ENCODE measurements at regions not wholly inside any gene's neighbourhood (a gene's known extent, or its start where the extent isn't known, plus 50 kb on each side); places are given as distances from the start of the nearest gene placed in this dataset.

GRCh38 chr9:7509576-7510145 is 289.9 kb downstream of the DMAC1 start:
- Histone ChIP-seq H3K27me3 (ENCODE audit: control insufficient read depth, insufficient read depth, low read length) (no peaks in the 10 kb centered on the region), H3K36me3 (ENCODE audit: control insufficient read depth, insufficient read depth, low read length) (no peaks in the 10 kb centered on the region), H4K20me1 (ENCODE audit: control insufficient read depth, extremely low read depth, insufficient read depth, low read length) (no peaks in the 10 kb centered on the region), H3K79me2 (ENCODE audit: control insufficient read depth, insufficient read depth, low read length) (no peaks in the 10 kb centered on the region), H3K9me3 (ENCODE audit: control insufficient read depth, insufficient read depth, low read depth, low read length) (no peaks in the 10 kb centered on the region), H2AFZ (ENCODE audit: low read length) (no peak overlapping the region), H3K4me2 (ENCODE audit: extremely low read depth, insufficient read depth, low read length) (no peak overlapping the region), H3K9ac (ENCODE audit: insufficient read depth, low read length) (no peak overlapping the region), H3K4me3 (replicated peaks in 1 of 4; ENCODE audit: control extremely low read depth in 1 of 4, insufficient read depth in 1 of 4, low read depth in 3 of 4, low read length in 4 of 4) (peak overlapping the region in 1 of 4 experiments; percentile 18), H3K4me1 (ENCODE audit: control insufficient read depth, extremely low read depth, insufficient read depth, low read length) (no peaks in the 10 kb centered on the region), H3K27ac (ENCODE audit: insufficient read depth, low read length) (no peak overlapping the region)
- DNase-seq (ENCODE audit: low read depth in 2 of 2) = peak in 1 of 2 donors; percentile 93
- TF ChIP-seq CTCF (conservative IDR thresholded peaks at IDR 0.05 in 1 of 2, IDR thresholded peaks at IDR 0.05 in 1 of 2; ENCODE audit: low read depth in 1 of 2, low read length in 2 of 2) (no peak), EZH2 (IDR thresholded peaks at IDR 0.05; ENCODE audit: low read length, missing control alignments) (no peak)

GRCh38 chr9:7508516-7508915 is 291.1 kb downstream of the DMAC1 start:
- H3K4me2 ChIP-seq (ENCODE audit: extremely low read depth, insufficient read depth, low read length) = no peak overlapping the region
- no peak overlapping the region for H2AFZ ChIP-seq (ENCODE audit: low read length)
- no peak overlapping the region for H3K27ac ChIP-seq (ENCODE audit: insufficient read depth, low read length)
- H3K4me3 ChIP-seq (replicated peaks in 1 of 4; ENCODE audit: control extremely low read depth in 1 of 4, insufficient read depth in 1 of 4, low read depth in 3 of 4, low read length in 4 of 4) = no peak overlapping the region
- no peaks in the 10 kb centered on the region for H3K4me1 ChIP-seq (ENCODE audit: control insufficient read depth, extremely low read depth, insufficient read depth, low read length)
- TF ChIP-seq CTCF (conservative IDR thresholded peaks at IDR 0.05 in 1 of 2, IDR thresholded peaks at IDR 0.05 in 1 of 2; ENCODE audit: low read depth in 1 of 2, low read length in 2 of 2) = no peak
- no peak for TF ChIP-seq EZH2 (IDR thresholded peaks at IDR 0.05; ENCODE audit: low read length, missing control alignments)
- DNase-seq (ENCODE audit: low read depth in 2 of 2) = no peak
- H3K79me2 ChIP-seq (ENCODE audit: control insufficient read depth, insufficient read depth, low read length) = no peaks in the 10 kb centered on the region
- H3K9ac ChIP-seq (ENCODE audit: insufficient read depth, low read length) = no peak overlapping the region
- no peaks in the 10 kb centered on the region for H4K20me1 ChIP-seq (ENCODE audit: control insufficient read depth, extremely low read depth, insufficient read depth, low read length)
- no peaks in the 10 kb centered on the region for H3K27me3 ChIP-seq (ENCODE audit: control insufficient read depth, insufficient read depth, low read length)
- no peaks in the 10 kb centered on the region for H3K9me3 ChIP-seq (ENCODE audit: control insufficient read depth, insufficient read depth, low read depth, low read length)
- no peaks in the 10 kb centered on the region for H3K36me3 ChIP-seq (ENCODE audit: control insufficient read depth, insufficient read depth, low read length)

GRCh38 chr9:7507566-7508270 is 291.9 kb downstream of the DMAC1 start:
- Histone ChIP-seq H3K9ac (ENCODE audit: insufficient read depth, low read length) (no peak overlapping the region), H3K27me3 (ENCODE audit: control insufficient read depth, insufficient read depth, low read length) (no peaks in the 10 kb centered on the region), H3K4me3 (replicated peaks in 1 of 4; ENCODE audit: control extremely low read depth in 1 of 4, insufficient read depth in 1 of 4, low read depth in 3 of 4, low read length in 4 of 4) (no peak overlapping the region), H3K9me3 (ENCODE audit: control insufficient read depth, insufficient read depth, low read depth, low read length) (no peaks in the 10 kb centered on the region), H3K79me2 (ENCODE audit: control insufficient read depth, insufficient read depth, low read length) (no peaks in the 10 kb centered on the region), H3K36me3 (ENCODE audit: control insufficient read depth, insufficient read depth, low read length) (no peaks in the 10 kb centered on the region), H3K27ac (ENCODE audit: insufficient read depth, low read length) (no peak overlapping the region), H3K4me1 (ENCODE audit: control insufficient read depth, extremely low read depth, insufficient read depth, low read length) (no peaks in the 10 kb centered on the region), H4K20me1 (ENCODE audit: control insufficient read depth, extremely low read depth, insufficient read depth, low read length) (no peaks in the 10 kb centered on the region), H2AFZ (ENCODE audit: low read length) (no peak overlapping the region), H3K4me2 (ENCODE audit: extremely low read depth, insufficient read depth, low read length) (no peak overlapping the region)
- peak in 1 of 2 donors; percentile 39 for DNase-seq (ENCODE audit: low read depth in 2 of 2)
- TF ChIP-seq CTCF (conservative IDR thresholded peaks at IDR 0.05 in 1 of 2, IDR thresholded peaks at IDR 0.05 in 1 of 2; ENCODE audit: low read depth in 1 of 2, low read length in 2 of 2) (no peak), EZH2 (IDR thresholded peaks at IDR 0.05; ENCODE audit: low read length, missing control alignments) (no peak)

Data from fibroblast of lung (primary cell).